NCI-H2196 (cell line): ENCODE measurements at regions not wholly inside any gene's neighbourhood (a gene's known extent, or its start where the extent isn't known, plus 50 kb on each side); places are given as distances from the start of the nearest gene placed in this dataset.

Source experiments
- DNase-seq: peaks from one replicate; lab custom pipeline; 2025; ENCODE audit not compliant: unreplicated experiment; lab: John Stamatoyannopoulos, UW

DNA sequence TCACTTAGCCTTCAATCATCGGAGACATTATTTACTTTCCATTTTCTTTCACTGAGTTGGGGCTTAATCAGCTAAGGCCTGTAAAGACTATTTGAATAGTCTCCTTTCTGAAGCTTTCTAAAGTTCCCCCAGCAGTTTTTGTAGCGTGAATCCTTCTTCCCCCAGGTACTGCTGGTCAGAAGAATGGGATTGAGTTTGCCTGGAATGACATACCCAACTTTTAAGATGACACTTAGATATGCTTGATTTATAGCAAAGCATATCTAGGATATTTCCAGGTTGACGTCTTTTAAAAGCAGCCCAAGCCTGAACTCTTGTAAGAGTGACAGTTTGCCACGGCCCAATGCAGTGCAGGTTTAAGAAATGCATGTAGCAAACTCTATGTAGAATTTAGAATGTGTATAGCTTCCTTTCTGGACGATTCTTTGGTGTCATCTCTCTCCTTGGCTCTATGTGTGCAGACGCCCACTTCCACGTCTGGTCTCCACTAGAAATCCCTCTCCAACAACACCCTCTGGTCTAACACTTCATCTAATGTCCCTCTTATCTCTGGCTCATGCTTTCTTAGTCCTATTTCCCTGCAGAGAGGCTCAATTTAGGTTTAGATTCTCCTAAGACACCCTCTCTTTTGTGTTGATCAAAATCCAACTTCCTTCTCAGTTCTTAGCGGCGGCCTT lies 175.0 kb upstream of the CYRIA start:
- DNase-seq, result no peak

DNA sequence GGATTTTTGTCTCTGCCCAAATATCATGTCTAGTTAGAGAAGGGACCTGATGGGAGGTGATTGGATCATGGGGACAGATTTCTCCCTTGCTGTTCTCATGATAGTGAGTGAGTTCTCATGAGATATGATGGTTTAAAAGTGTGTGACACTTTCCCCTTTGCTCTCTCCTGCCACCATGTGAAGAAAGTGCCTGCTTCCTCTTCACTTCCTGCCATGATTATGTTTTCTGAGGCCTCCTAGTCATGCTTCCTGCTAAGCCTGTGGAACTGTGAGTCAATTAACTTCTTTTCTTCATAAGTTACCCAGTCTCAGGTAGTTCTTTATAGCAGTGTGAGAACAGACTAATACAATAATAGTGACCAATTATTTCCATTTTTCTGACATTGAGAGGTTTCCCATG lies 167.3 kb upstream of the CYRIA start:
- no peak for DNase-seq

DNA sequence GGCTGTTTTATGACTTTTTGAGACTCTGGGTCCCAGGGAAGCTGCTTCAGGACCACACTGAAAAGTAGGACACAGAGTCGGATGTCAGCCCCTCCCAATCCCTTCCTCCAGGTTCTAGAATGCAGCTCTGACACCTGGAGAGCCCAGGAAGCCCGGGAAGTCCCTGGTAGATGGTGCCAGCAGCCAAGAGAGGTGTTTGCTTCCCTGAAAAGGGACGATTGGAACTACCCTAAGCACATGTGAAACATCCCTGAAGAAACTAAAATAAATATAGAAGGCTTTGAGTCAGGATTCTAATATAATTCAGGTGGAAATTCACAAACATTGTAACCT lies 163.2 kb upstream of the CYRIA start:
- no peak for DNase-seq

DNA sequence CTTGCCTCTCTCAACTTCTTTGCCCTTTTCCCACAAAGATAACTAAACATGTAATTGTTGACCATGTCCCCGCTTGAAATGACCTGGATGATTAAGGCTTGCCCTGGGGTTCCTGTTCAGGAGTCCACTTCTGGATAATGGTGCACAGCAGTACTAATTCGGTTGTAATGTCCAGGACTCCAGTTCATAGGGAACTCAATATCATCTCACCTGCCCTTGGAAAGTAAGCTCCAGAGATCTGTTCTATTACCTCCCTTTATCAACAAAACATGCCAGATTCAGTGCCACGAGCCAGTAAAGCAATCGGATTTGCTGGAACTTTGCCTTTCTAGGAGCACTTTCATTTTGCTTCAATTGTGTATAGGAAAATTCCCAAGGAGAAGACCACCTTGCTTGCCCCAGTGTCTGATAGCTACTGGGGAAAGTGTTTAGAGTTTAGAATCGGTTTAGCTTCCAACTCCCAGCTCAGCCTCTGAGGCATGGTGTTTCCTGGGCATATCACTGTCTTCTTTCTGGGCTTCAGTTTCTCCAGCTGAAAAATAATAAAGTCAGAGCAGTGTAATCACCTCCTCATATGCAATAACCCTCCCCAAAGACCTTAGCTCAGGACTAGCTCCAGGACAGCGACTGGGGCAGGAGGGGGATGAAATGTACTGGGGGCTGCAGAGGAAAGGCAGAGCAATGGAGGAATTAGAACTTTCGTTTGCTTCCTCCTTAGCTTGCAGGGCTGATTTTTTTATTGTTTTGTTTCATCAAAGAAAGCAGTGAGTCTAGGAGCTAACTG lies 162.6 kb upstream of the CYRIA start:
- DNase-seq, result no peak

DNA sequence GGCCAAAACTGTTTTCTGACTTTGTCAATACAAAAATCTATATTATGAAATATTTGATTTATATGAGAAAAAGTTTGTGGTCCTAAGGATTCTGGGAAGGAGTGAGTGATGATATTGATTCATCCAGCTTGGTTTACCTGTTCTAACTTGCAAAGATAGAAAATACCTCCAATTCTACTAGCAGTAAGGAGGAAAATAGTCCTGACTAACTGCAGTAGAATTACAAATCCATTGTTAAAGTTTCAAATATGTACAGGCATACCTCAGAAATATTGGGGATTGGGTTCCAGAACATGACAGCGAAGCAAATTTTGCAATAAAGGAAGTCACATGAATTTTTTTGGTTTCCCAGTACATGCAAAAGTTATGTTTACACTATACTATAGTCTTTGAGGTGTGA lies 158.8 kb upstream of the CYRIA start:
- no peak for DNase-seq

DNA sequence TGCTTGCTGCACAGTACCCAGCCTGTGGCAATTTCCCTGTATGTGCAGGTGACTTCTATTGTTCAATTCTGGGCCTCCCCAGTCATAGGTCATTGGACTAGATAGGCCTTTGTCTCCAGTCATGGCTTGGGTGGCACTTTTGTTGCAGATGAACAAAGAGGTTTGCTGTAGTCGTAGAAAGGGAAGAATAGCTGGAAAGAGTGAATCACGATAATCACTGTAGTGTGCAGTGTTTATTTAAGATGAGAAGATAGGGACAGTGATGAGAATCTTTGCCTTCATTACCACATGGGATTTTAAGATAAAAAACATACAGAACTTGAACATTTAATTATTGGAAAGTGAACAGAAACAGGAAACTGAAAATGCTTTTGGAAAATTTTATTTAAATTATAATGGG lies 156.1 kb upstream of the CYRIA start:
- no peak for DNase-seq

DNA sequence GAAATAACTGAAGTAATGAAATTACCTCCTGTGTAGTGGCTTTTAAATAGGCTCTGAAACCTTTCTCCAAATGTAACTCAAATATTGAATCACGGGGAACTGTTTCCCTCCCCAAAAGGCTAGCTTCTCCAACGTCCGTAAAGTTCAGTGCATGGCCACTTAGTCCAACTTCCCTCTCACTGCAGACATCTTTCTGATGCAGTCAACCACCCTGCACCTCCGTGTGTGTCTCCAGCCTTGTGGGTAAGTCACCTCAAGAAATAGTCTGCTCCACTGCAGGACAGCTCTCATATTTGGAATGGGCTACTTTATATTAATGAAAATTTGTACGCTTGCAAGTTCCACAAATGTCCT lies 152.5 kb upstream of the CYRIA start:
- DNase-seq, result no peak

DNA sequence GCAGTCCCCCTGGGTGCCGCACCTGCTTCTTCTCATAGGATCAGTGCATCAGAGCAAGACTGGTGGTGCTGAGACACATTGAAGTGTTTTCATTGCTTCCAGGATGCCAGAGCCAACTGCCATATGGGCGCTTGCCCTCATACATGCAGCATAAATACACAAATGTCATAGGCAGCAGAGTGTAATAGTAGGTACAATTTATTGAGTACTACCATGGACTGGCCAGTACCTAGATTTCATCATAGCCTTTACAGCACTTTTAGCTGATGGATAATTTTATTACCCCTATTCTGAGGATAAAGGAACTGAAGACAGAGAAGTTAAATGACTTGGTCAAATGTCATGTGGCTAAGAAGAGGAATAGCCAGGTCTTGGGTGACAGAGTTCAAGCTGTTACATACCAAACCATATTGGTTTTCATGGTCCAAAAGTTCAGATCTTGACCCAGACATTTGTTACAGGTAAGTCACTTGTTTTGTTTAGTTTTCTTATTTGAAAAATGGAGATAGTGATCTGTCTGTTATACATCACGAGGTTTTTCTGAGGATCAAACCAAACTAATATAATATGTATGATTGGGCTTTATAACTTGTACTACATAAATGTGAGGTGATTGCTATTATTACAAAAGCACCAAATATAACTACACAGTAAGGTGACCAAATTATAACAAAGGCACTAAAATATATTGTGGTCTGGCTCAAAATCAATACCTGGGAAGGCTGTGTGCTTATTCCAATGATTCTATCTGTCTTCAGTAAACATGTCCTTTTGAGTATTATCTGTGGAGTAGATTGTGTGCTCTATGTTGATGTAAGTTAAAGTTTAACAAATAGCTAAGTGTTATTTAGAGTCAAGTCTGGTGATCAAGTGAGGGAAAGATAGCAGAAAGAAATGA lies 151.9 kb upstream of the CYRIA start:
- no peak for DNase-seq

DNA sequence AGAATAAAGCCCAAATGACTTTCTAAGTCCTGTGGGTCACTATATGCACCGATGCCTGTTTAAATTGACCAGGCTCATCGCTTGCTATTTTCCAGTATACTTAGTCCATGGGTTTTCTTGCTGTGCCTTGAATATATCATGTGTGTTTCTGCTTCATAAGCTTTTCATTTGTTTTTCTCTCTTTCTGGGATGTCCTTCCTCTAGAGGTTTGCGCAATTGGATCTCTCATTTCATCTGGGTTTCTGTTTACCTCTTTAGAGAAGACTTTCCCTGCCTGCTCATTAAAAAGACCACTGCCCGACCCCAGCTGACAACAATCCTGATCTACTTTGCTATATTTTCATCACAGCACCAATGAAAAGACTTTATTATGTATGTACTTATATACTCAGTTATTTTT lies 150.9 kb upstream of the CYRIA start:
- DNase-seq, result no peak

DNA sequence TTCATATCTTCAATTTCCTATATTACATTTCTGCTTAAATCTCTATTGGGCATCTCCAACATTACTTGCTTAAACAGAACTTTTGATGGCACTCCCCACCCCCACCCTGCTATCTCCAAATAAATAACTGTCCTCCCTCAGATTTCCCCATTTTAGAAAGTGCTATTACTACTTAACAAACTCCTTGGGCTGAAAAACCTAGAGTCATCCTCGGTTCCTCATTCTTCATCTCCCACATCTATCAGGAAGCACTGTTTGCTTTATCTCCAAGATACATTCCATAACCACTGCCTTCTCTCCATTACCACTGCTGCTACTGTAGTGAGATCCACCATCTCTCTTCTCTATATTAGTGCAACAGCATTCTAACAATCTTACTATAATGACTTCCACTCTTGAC lies 150.4 kb upstream of the CYRIA start:
- no peak for DNase-seq

DNA sequence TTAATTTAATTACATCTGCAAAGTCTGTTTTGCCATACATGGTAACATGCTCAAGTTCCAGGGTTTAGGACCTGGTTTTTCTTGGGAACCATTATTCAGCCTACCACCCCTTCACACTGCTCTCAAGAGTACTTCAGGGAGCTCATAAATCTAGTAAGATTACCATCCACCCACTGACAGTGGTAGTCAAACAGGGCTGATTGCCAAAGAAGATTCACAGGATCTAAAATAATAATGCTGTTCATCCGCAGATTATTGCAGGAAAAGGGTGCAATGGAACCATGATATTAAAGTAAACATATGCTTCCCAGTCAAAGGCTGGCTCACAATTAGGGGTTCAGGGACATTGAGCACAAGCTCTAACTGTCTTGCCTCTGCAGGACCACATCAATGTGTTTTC lies 148.0 kb upstream of the CYRIA start:
- DNase-seq, result no peak

DNA sequence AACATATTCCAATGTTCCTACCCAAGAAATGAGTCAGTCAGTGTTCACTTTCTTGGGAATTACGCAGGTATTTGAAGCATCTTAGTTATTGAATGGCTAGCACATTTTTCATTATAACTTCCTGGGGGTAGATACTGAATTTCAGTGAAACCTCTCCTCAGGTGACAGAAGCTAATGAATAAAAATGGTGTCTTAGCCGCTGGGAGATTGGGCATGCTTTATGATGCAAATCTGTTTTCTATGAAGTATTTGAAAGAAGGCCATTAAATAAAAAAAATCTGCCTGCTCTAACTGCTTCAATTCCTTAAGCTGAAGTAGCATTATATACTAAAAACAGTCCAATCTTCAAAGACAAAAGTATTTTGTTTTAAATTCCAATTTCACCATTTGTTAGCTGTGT lies 132.8 kb upstream of the CYRIA start:
- no peak for DNase-seq

DNA sequence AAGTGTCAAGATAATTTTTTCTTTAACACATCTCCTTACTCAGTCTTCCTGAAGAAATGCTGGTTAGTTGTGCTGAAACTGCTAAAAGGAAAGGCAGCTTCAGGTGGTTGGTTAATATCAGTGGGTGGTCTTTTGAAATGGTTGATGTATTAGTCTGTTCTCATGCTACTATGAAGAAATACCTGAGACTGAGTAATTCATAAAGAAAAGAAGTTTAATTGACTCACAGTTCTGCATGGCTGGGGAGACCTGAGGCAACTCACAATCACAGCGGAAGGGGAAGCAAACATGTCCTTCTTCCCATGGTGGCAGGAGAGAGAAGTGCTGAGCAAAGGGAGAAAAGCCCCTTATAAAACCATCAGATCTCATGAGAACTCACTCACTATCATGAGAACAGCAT lies 125.9 kb upstream of the CYRIA start:
- no peak for DNase-seq

DNA sequence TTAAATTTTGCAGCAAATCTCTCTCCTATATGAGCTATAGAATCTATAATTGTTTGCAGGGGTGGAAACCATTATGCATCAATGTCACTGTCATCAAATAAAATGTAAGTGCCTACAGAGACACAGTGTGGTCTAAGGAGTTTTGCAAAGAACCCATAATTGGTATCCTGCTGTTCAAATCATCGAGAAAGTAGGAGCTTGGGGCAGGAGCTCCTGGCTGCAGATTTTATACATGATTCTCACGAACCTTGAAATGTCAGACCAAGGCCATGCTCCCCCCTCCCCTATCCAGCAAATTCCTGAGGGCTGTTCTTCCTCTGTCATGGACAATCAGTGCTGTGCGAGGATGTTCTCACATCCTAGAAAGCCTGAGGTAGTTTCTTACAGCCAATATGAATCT lies 119.5 kb upstream of the CYRIA start:
- no peak for DNase-seq

DNA sequence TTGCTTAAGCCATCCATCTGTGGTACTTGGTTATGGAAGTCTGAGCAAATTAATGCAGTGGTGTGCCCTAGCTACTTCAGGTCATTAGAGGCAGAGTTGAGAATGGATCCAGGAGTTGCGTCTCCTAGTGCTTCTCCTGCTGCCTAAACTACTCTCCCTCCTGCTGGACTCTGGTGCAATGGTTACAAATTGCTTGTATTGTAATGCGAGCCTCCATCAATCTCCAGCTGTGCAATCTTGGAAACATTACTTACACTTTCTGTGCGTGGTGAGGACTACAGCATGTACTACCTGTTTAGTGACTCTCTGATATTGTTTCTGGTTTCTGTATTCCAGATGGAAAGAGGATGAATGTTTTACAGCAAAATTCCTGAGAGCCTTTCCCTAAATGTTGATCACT lies 119.0 kb upstream of the CYRIA start:
- DNase-seq, result no peak

DNA sequence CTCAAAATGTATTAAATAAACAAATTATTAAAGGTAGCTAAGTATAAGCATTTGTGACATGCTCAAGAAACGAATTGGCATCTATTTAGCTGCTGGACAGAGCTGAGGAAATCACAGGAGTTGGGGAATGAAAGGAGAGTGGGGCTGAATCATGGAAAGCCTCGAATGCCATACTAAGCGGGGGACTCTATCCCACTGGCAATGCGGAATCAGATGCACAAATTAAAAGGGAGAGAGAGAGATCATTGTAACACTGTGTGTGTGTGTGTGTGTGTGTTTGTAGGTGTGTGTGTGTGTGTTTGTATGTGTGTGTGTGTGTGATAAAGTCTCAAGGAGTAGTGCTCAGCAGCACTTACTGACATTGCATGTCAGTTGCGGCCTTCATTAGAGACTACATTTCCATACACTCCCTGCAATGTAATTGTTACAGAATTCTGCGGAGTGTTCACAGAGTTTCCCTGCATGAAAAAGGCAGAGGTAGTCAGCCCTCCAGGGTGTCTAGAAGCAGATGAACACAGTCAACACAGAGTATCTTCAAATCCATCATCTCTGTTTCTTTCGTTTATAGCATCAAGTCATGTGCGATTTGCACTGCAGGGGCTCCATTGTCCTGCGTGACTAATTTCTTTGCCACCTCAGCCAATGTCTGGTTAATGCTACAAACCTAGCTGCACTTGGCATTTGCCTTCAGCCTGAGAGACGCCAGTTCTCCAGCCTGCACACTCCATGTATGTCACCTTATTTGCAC lies 111.7 kb upstream of the CYRIA start:
- no peak for DNase-seq

DNA sequence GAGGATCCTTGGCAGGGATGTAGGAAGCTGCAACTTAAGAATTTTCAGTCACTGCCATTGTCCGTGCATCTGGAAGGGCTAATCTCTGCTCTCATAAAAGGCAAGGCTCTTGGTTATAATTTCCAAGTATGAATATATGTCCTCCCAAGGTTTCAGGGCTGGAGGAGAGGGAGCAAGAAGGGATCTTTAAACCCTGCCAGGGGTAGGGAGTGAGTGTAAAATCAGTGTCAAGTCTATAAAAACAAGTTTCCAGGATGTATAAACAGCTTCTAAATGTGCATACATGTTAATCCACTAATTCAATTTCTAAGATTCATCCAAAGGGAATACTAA lies 110.2 kb upstream of the CYRIA start:
- DNase-seq, result no peak

DNA sequence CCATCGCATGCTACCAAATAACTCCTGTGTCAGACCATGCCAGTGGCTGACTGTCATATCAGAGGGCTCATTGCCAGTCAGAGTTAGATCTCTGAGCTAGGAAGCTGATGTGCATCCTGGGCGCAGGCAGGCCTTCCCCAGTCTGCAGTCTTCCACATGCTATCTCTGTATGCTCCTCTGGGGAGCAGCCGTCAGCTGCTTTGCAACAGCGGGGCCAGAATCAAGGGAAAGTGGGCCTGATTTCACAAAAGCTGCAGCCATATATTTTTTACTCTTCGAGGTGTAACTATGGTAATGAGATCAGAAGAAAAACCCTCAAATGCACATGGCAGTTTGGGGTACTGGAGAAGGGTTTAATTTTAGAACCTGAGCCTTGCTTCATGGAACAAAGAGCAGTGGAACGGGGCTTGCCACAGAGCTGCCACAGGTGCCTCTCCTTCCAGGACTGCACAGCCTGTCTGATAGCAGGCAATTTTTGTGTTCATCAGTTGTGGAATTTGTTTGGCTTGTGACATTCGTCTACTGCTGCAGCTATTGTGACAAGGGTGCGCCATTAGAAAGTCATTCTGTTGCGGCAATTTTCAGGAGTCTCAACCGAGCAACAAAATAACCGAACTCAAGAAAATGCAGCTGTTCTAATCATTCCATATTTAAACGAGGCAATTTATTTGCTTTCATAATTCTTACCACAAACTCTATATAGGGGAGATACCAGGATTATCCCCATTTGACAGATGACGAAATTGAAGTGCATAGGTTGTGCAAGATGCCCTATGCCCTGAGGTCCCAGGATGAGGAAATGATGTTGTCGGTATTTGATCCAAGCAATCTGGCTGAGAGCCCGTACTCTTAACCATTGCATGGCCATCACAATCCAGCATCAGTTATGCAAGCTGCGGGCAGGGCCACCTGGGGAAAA lies 109.6 kb upstream of the CYRIA start:
- no peak for DNase-seq

DNA sequence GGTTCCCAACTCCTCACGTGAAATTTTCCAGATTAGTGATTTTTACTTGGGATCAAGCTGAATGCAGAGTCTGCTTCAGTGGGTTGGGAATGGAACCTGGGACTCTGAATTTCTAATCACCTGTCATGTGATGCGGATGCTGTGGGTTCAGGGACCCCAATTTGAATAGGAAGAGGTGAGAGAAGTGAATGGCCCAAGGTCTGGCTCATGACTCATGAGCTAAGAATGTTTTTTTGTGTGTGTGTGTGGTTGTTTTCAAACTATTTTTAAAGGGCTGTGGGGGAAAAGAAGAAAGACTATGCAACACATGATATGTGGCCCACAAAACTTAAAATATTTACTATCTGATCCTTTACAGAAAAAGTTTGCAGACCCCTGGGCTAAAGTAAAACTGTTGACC lies 108.5 kb upstream of the CYRIA start:
- DNase-seq, result no peak

DNA sequence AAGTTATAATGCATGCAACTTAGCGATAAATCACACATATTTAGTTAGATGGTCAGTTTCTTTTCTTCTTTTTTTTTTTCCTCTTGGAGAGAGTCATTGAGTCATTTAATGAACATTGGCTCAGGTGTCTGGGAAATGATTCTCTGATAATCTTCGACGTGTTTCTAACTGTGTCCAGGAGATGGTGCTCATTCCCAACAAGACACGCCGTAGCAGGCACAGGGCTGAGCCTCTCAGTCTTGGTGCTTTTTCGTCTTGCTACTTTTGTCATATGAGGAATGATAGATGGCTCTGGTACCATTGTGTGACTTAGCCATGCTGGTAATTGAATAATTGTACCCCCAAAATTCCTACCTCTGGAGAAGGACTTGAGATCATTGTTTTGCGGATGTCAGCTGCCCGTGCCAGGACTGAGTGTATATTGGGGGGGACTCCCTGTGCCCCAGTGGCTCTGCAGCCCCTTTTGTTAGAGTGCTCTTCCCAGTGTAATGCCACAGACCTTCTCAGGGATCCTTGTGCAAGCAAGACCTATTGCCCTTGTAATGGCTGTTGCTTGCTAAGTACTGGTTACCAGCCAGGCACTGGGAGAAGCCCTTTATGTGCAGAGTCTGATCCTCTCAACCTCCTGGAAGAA lies 107.6 kb upstream of the CYRIA start:
- peak; percentile 13 for DNase-seq
